ENCODE measurements at regions not wholly inside any gene's neighbourhood (a gene's known extent, or its start where the extent isn't known, plus 50 kb on each side); places are given as distances from the start of the nearest gene placed in this dataset.

DNA sequence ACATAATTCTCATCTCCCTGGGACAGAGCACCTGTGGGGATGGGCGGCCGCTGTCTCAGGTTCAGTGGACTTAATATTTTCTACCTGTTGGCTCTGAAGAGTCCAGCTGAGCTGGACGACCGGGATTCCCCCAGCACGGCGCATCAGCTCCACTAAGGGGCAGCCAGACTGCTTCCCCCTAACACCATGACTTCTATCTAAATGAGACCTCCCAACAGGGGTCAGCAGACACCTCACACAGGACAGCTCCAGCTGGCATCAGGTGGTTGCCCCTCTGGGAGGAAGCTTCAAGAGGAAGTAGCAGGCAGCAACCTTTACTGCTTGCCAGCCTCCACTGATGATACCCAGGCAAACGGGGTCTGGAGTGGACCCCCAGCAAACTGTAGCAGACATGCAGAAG lies 226.0 kb upstream of the DSEL start:
- Histone ChIP-seq H3K4me2 (ENCODE audit: low read length) (no peak overlapping the region), H3K4me3 (ENCODE audit: low read depth, low read length) (no peak overlapping the region), H3K9me3 (ENCODE audit: control insufficient read depth, low read length) (peaks cover 2% of the 10 kb centered on the region), H3K27ac (no peak overlapping the region), H3K36me3 (ENCODE audit: control insufficient read depth, insufficient read depth, low read length) (no peaks in the 10 kb centered on the region), H3K4me1 (no peaks in the 10 kb centered on the region), H3K9ac (no peak overlapping the region), H2AFZ (no peak overlapping the region), H3K27me3 (ENCODE audit: control insufficient read depth, insufficient read depth, low read length) (no peaks in the 10 kb centered on the region), H3K79me2 (no peaks in the 10 kb centered on the region)
- TF ChIP-seq, protein P1, sequence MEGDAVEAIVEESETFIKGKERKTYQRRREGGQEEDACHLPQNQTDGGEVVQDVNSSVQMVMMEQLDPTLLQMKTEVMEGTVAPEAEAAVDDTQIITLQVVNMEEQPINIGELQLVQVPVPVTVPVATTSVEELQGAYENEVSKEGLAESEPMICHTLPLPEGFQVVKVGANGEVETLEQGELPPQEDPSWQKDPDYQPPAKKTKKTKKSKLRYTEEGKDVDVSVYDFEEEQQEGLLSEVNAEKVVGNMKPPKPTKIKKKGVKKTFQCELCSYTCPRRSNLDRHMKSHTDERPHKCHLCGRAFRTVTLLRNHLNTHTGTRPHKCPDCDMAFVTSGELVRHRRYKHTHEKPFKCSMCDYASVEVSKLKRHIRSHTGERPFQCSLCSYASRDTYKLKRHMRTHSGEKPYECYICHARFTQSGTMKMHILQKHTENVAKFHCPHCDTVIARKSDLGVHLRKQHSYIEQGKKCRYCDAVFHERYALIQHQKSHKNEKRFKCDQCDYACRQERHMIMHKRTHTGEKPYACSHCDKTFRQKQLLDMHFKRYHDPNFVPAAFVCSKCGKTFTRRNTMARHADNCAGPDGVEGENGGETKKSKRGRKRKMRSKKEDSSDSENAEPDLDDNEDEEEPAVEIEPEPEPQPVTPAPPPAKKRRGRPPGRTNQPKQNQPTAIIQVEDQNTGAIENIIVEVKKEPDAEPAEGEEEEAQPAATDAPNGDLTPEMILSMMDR (IDR thresholded peaks at IDR 0.05), result no peak

DNA sequence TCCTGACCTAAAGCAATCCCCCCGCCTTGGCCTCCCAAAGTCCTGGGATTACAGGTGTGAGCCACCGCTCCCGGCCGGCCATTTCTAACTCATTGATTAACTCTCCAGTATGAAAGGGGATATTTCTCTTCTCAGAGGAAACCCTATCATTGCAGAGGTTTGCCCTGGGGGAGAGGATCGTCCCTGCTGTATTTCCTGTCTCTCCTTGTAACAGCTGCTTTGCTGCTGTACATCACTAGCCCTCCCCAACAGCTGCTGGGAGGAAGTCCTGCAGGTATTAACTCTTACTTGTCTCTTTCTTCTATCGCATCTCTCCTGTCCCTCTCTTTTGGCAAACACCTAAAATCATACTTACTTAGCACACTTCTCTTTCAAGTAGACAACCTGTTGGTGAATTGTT lies 219.0 kb upstream of the DSEL start:
- Histone ChIP-seq H3K4me3 (ENCODE audit: low read depth, low read length) (no peak overlapping the region), H3K79me2 (no peaks in the 10 kb centered on the region), H3K9me3 (ENCODE audit: control insufficient read depth, low read length) (peaks cover 2% of the 10 kb centered on the region), H3K27me3 (ENCODE audit: control insufficient read depth, insufficient read depth, low read length) (no peaks in the 10 kb centered on the region), H2AFZ (no peak overlapping the region), H3K4me1 (no peaks in the 10 kb centered on the region), H3K4me2 (ENCODE audit: low read length) (no peak overlapping the region), H3K9ac (no peak overlapping the region), H3K36me3 (ENCODE audit: control insufficient read depth, insufficient read depth, low read length) (no peaks in the 10 kb centered on the region), H3K27ac (no peak overlapping the region)
- TF ChIP-seq, protein P1 (IDR thresholded peaks at IDR 0.05), result no peak

DNA sequence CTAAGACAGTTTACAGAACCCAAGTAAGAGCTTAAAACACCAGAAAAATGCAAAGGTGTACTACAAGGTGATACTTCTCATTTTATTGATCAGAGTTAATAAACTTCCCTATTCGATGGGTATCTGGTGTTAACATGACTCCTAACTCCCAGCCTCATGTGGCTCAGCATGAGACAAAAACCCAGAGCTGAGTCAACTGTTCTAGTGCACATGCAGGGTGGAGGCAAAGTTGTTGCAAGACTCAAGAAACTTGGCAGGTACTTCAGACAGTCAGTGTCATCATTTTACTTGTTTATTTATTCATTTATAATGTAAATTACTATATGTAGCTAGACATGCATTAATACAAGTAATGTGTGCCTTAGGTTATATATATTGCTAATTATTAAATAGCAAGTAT lies 216.6 kb upstream of the DSEL start:
- H3K27me3 ChIP-seq (ENCODE audit: control insufficient read depth, insufficient read depth, low read length), result no peaks in the 10 kb centered on the region
- no peaks in the 10 kb centered on the region for H3K36me3 ChIP-seq (ENCODE audit: control insufficient read depth, insufficient read depth, low read length)
- no peak overlapping the region for H3K27ac ChIP-seq
- no peak overlapping the region for H2AFZ ChIP-seq
- H3K4me2 ChIP-seq (ENCODE audit: low read length), result no peak overlapping the region
- TF ChIP-seq, protein P1 (IDR thresholded peaks at IDR 0.05), result no peak
- no peak overlapping the region for H3K9ac ChIP-seq
- H3K4me1 ChIP-seq, result no peaks in the 10 kb centered on the region
- H3K4me3 ChIP-seq (ENCODE audit: low read depth, low read length), result no peak overlapping the region
- no peaks in the 10 kb centered on the region for H3K9me3 ChIP-seq (ENCODE audit: control insufficient read depth, low read length)
- no peaks in the 10 kb centered on the region for H3K79me2 ChIP-seq

DNA sequence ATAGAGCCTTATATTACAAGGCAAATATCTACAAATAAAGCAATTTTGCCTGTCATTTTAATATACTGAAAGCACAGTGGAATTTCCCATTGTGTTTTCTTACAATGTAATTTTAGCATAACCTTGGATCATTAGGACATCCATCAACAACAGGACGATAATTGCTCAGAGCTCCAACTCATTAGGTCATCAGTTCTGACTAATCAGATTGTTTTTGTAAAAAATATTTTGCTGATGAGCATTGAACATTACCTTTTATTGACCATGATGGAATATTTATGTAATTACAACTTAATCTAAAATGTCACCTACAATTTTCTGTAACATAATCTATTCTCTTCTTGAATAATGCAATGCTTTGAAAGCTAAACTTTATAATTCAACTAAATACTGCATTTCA lies 215.3 kb upstream of the DSEL start:
- no peak overlapping the region for H3K4me3 ChIP-seq (ENCODE audit: low read depth, low read length)
- H3K9ac ChIP-seq, result no peak overlapping the region
- TF ChIP-seq, protein P1 (IDR thresholded peaks at IDR 0.05), result no peak
- no peaks in the 10 kb centered on the region for H3K36me3 ChIP-seq (ENCODE audit: control insufficient read depth, insufficient read depth, low read length)
- H3K4me2 ChIP-seq (ENCODE audit: low read length), result no peak overlapping the region
- H3K79me2 ChIP-seq, result no peaks in the 10 kb centered on the region
- no peaks in the 10 kb centered on the region for H3K4me1 ChIP-seq
- H3K9me3 ChIP-seq (ENCODE audit: control insufficient read depth, low read length), result no peaks in the 10 kb centered on the region
- H3K27ac ChIP-seq, result no peak overlapping the region
- no peak overlapping the region for H2AFZ ChIP-seq
- H3K27me3 ChIP-seq (ENCODE audit: control insufficient read depth, insufficient read depth, low read length), result no peaks in the 10 kb centered on the region

DNA sequence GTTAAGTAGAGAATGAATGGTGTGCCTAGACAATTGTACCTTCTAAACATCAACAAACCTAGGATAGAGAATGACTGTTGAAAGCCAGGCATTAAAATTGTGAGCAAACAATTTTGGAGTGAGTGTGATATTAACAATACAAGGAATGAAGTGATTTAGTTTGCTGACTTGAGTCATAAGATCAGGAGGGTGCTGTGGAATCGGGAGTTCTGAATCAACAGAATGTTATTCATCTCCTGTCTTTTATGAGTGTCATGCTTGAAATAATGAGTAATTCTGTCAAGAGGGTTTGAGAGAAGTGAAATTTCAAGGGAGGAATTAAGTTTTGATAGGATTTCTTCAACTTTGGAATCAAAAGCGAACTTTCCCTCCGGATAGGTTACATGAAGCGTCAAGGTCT lies 214.4 kb upstream of the DSEL start:
- H2AFZ ChIP-seq, result no peak overlapping the region
- H3K79me2 ChIP-seq, result no peaks in the 10 kb centered on the region
- H3K4me2 ChIP-seq (ENCODE audit: low read length), result no peak overlapping the region
- no peak overlapping the region for H3K9ac ChIP-seq
- TF ChIP-seq, protein P1 (IDR thresholded peaks at IDR 0.05), result no peak
- no peaks in the 10 kb centered on the region for H3K9me3 ChIP-seq (ENCODE audit: control insufficient read depth, low read length)
- H3K4me1 ChIP-seq, result no peaks in the 10 kb centered on the region
- no peak overlapping the region for H3K4me3 ChIP-seq (ENCODE audit: low read depth, low read length)
- H3K27ac ChIP-seq, result no peak overlapping the region
- H3K36me3 ChIP-seq (ENCODE audit: control insufficient read depth, insufficient read depth, low read length), result no peaks in the 10 kb centered on the region
- H3K27me3 ChIP-seq (ENCODE audit: control insufficient read depth, insufficient read depth, low read length), result no peaks in the 10 kb centered on the region

Measured in parathyroid adenoma (tissue), 2 donors.